ENCODE measurements at regions not wholly inside any gene's neighbourhood (a gene's known extent, or its start where the extent isn't known, plus 50 kb on each side); places are given as distances from the start of the nearest gene placed in this dataset.

DNA sequence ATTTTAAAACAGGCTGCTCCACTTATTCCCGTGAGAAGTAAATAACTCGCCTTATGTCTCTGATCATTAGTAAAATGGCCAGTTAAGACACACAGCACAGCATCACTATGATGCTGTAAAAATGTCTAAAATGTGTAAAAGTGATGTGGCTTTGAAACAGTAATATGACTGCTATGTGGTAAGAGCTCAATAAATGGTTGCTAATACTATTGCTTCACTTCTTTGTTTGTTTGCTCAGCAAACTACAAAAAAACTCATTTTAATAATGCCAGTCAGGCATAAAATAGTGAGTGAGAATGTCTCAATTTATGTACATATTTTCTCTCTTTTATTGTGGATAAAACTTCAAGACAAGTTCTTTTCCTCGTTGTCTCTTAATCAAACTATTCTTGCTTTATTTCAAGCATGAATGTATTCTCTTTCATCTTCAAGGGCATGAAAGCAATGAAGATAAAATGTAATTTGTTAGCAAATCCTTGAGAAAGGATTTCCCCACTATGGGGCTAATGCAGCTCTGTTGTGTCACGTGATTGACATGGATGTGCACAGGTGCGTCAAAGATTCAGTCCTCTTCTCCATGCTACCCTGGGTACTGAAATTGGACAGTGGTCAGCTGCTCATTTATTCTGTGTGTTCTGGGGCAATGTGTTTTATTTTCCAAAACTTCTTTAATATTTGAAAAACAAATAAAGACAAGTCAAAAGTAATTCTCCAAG is 387.2 kb downstream of the TRIB2 start:
- 77% methylated on average over 5 of the region's 5 CpGs; no CpG with 5 or more reads in 1 of the 2 experiments for WGBS, 2 experiments (ENCODE audit: extremely low coverage in 1 of 2, insufficient coverage in 1 of 2, insufficient read length in 1 of 2, insufficient replicate concordance in 2 of 2, low coverage in 1 of 2, low lambda C conversion rate in 2 of 2, missing lambda C conversion rate in 1 of 2)
- Histone ChIP-seq H4K8ac (ENCODE audit: extremely low read depth, insufficient read depth, low read length) (no peak overlapping the region), H4K5ac (ENCODE audit: insufficient read length, low read depth, low read length) (no peak overlapping the region), H2AFZ (ENCODE audit: low read length) (no peak overlapping the region), H3K23ac (ENCODE audit: insufficient read length) (no peak overlapping the region), H3K4me3 (ENCODE audit: extremely low read depth in 1 of 4, insufficient read depth in 2 of 4, low read depth in 3 of 4, low read length in 4 of 4) (no peak overlapping the region), H3K9ac (replicated peaks in 1 of 4; ENCODE audit: extremely low read depth in 1 of 4, low read depth in 3 of 4, low read length in 3 of 4) (no peak overlapping the region), H3K18ac (ENCODE audit: extremely low read depth, low read length) (no peak overlapping the region), H3K23me2 (ENCODE audit: low read depth, low read length) (no peaks in the 10 kb centered on the region), H2BK12ac (ENCODE audit: low read depth, low read length) (no peak overlapping the region), H2BK20ac (ENCODE audit: low read length) (no peak overlapping the region), H2BK15ac (ENCODE audit: low read length) (no peak overlapping the region), H4K91ac (replicated peaks; ENCODE audit: insufficient read length, low read length) (no peak overlapping the region), H3K79me2 (ENCODE audit: control insufficient read depth in 1 of 2, insufficient read depth in 2 of 2, low read length in 2 of 2) (no peaks in the 10 kb centered on the region), H3K27ac (ENCODE audit: low read depth, low read length) (no peak overlapping the region), H2AK5ac (ENCODE audit: low read depth, low read length) (no peak overlapping the region), H3K4ac (replicated peaks; ENCODE audit: insufficient read length, low read depth, low read length) (no peak overlapping the region), H3K9me3 (ENCODE audit: insufficient read depth in 2 of 2, low read depth in 1 of 2, low read length in 1 of 2) (peaks cover 5 to 10% of the 10 kb centered on the region in 2 experiments; a peak in 3 of 4 replicates), H3K36me3 (ENCODE audit: control insufficient read depth in 2 of 4, insufficient read depth in 4 of 4, low read length in 3 of 4) (no peaks in the 10 kb centered on the region), H3K79me1 (ENCODE audit: low read depth, low read length) (no peaks in the 10 kb centered on the region), H3K4me1 (replicated peaks in 1 of 4; ENCODE audit: control insufficient read depth in 3 of 4, insufficient read depth in 4 of 4, low read length in 3 of 4) (no peaks in the 10 kb centered on the region), H2BK5ac (ENCODE audit: low read depth, low read length) (no peak overlapping the region), H3K14ac (ENCODE audit: insufficient read length) (no peak overlapping the region), H3K4me2 (ENCODE audit: insufficient read depth in 1 of 2, low read depth in 2 of 2, low read length in 2 of 2) (no peak overlapping the region), H2BK120ac (replicated peaks; ENCODE audit: low read depth, low read length) (no peak overlapping the region), H3K27me3 (replicated peaks in 1 of 4; ENCODE audit: control insufficient read depth in 3 of 4, extremely low read depth in 1 of 4, insufficient read depth in 3 of 4, low read length in 3 of 4) (no peaks in the 10 kb centered on the region), H3K56ac (replicated peaks; ENCODE audit: insufficient read length, low read depth, low read length) (no peak overlapping the region), H4K20me1 (replicated peaks in 1 of 2; ENCODE audit: control insufficient read depth in 1 of 2, insufficient read depth in 2 of 2, low read length in 2 of 2) (no peaks in the 10 kb centered on the region)
- ChIA-PET POLR2A (ENCODE audit: partially characterized antibody) (no interaction called here), CTCF (ENCODE audit: partially characterized antibody) (no interaction called here)
- FAIRE-seq = no peak
- no peak for DNase-seq (ENCODE audit: low read depth in 1 of 2, low spot score in 2 of 2)
- TF ChIP-seq SIX5 (IDR thresholded peaks at IDR 0.05; ENCODE audit: low read depth, low read length) = no peak
- TF ChIP-seq NANOG (IDR thresholded peaks at IDR 0.05; ENCODE audit: insufficient read depth, low read depth, low read length, poor library complexity, severe bottlenecking) = no peak
- no peak for TF ChIP-seq GTF2F1 (IDR thresholded peaks at IDR 0.05; ENCODE audit: borderline replicate concordance, low read depth, low read length)
- no peak for TF ChIP-seq RAD21 (IDR thresholded peaks at IDR 0.05 in 1 of 2, conservative IDR thresholded peaks at IDR 0.05 in 1 of 2; ENCODE audit: low read depth in 2 of 2, low read length in 2 of 2)

All from H1 (cell line).